Glomerular visceral epithelial cell (primary cell): ENCODE measurements at regions not wholly inside any gene's neighbourhood (a gene's known extent, or its start where the extent isn't known, plus 50 kb on each side); places are given as distances from the start of the nearest gene placed in this dataset.
"Not testable (repeated sequence)": the region's sequence is repeated elsewhere in the genome, so short reads cannot be mapped to it uniquely, and the experiment has no call there.

Experiments
- DNase-seq: peaks from one replicate; pipeline ENCODE4 v3.0.0-alpha.2; 2016; ENCODE audit errors: extremely low spot score

DNA sequence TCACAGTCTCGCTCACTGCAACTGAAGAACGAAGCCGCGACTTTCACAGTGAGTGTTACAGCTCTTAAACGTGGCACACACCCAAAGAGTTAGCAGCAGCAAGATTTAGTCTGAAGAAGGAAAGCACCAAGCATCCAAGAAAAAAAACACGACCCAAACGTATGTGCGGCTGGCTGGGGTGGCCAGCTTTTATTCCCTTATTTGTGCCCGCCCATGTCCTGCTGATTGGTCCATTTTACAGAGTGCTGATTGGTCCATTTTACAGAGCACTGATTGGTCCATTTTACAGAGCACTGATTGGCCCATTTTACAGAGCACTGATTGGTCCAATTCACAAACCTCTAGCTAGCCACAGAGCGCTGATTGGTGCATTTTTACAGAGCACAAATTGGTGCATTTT is 323.0 kb upstream of the ATP10A start:
- DNase-seq = not testable (repeated sequence)

DNA sequence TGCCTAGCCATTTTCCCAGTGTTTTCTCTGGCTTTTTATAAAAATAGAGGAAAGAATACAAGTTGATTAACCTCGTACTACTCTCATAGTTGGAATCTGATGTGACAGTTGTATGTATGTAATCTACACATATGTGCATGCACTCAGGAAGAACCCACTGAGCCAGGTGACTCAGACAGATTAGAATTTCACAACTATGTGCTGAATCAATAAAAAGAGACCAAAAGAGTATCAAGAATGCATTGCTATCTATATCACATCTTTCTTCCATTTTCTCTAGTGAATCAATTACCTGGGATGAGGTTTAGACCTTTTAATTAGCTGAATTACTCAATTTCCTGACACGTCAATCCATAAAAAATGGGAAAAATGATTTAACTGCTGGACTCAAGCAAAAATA is 319.3 kb upstream of the ATP10A start:
- no peak for DNase-seq

DNA sequence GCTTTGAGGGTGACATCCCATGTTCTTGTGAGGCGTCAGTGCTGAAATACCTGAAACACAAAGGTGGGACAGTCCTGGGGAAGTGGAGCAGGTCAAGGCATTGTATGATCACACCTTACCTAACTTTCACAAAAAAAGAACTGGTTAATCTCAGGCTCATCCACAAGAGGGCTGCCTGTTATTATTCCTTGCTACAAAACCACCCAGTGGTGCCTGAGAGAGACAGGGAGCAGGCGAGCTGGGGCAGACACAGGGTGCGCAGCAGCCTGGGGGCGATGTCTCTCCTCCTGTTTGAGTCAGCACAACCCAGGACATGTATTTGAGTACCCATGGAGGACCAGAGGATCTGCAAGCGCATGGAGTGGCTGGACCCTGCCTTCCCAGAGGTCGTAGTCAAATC is 316.8 kb upstream of the ATP10A start:
- no peak for DNase-seq

DNA sequence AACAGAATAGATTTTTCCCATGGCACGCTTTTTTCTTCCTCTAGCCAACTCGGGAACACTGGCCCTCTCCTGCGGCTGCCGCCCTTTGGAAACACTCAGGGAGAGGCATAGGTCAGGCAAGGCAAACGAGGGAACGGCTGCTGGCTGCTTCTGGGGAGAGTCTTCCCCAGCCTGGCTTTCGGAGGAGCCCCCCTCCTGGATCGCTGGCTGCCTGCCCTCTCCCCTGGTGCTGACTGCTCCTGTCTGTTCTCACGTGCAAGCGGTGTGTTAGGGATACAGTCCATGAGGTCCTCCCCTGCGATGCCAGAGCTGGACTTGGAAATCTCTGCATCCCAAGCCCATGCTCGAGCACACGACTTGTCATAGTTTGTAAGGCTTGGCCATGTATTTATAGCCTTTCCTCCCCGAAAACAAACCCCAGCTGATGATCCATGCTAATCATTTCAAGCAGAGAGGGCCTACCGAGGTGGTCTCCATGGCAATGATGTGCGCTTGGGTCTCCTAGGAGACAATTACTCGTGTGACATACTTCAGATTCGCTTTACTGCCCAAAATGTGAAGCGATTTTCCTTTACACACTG is 315.6 kb upstream of the ATP10A start:
- no peak for DNase-seq

DNA sequence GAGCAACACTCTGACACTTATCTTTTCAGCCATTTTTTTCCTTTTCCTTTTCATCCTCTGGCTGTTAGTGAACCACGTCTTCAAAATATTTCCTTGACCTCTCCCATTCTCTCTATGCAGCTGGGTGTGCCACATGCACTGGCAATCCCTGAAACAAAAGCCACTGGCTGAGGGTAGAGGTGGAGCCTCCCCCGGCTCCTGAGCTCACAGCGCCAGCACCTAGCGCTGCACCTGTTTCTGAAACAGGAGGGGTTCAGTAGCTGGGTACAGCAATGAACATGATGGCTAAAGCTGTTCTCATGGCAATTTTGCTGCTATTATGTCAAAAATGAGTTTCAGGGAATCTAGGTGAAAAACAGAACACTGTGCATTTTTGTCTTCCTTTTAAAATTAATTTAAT is 314.7 kb upstream of the ATP10A start:
- no peak for DNase-seq

DNA sequence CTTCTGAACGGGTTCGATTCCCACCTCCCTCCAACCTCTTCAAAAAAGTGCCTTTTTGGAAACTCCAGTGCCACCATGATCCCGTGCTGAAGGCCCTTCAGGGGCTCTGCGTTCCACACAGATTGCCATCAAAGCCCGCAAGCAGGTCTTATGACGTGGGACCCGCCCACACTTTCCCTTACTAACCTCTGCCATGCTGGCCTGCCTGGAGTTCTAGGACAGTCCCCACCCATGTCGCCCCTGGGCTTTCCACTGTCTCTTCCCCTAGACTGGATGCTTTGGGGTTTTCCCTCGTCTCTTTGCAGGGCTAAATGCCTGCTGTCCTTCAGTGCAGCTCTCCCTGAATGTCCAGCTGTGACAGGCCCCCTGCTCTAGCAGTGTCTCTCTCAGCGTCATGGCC is 313.7 kb upstream of the ATP10A start:
- DNase-seq = no peak

DNA sequence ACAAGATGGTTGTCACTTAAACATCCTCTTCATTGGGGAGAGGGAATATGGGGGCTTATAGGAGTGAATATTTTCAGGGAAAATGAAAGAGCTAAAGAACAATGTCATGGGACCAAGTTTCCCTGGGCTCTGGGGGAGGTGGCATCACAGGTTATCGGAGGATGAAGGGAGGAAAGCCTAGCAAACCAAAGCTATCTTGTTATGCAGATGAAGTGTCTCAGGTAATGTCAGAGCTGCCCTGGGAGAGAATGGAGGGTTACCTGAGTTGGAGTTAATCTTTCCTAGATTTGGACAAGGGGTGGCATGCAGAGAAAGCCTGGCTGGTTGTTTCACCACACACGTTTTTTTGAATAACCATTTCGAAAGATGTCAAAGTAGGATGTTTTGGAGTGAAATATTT is 308.1 kb upstream of the ATP10A start:
- no peak for DNase-seq

DNA sequence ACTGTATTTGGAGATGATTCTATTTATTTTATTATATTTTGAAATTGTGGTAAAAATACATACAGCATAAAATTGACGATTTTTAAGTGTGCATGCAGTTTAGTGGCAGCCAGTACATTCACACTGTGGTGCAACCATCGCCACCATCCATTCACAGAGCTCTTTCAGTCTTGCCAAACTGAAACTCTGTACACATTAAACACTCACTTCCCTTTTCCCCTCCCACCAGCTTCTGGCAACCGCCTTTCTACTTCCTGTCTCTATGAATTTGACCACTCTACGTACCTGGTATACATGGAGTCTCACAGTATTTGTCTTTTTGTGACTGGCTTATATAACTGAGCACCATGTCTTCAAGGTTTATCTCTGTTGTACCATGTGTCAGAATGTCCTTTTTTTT is 303.3 kb upstream of the ATP10A start:
- DNase-seq = no peak

DNA sequence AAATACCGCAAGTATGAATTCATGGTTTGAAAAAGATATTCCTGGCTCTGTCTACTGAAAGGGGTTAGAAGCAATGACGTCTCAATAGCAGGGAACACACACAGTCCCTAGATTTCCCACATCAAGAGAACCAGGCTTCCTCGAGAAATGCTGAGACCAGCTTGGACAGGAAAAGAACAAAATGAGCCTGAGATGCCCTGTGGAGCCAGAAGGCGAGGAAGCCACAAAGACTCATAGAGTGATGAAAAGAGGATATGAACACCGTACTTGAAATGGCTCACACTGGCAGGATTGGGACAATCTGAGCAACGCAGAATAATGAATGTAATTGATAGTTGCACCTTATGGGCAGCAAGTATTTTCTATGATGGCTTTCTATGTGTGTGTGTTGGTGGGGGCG is 302.4 kb upstream of the ATP10A start:
- DNase-seq = no peak

DNA sequence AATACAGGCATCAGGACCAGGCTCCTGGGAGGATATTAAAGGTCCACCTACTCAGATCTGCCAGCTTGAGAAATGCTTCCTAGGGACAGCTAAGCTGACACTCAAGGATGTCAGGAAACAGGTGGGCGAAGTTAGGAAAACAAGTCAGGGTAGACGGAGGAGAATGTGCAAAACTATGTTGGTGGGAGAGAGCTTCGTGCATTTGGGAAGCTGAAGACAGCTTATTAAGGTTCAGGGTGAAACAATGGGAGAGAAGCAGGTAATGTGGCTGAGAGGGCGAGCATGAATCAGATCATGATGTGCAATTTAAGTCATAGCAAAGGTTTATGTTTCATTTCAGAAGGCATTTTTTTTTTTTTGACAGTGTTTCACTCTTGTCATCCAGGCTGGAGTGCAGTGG is 297.2 kb upstream of the ATP10A start:
- DNase-seq = no peak

DNA sequence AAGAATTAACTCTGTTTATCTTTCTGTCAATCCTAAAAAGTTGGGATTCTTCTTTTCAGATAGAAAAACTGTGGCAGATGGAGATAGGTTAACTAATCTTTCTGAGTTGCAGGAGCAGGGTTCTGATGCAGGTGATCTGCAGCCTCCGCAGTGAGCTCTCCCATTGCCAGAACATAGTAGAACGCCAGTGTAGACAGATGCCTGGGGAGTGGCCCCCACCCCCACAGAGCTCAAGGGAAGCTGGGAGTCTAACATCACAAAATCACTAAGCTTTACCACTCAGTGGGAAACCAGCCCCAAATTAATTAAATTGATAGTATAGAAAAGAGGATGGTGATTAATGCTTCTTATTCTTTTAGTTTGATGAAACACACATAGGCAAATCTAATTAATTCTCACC is 295.0 kb upstream of the ATP10A start:
- no peak for DNase-seq

DNA sequence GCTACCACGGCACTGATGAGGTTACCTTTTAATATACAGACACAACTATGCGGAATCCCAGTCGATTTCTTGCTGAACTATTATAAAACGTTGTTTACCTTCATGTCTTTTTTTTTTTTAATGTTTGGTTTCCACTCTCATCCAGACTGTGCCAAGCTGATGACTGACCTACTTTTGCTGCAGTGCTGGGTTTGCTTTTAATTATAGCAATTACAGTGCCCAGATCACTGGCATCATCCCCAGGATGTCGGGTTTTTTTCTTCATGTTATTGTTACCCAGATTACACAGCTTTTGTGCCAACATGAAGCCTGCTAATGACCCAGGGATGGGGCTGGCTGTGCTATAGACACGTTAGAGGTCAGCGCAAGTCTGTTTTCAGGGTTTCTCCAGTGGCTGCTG is 294.0 kb upstream of the ATP10A start:
- DNase-seq = no peak

DNA sequence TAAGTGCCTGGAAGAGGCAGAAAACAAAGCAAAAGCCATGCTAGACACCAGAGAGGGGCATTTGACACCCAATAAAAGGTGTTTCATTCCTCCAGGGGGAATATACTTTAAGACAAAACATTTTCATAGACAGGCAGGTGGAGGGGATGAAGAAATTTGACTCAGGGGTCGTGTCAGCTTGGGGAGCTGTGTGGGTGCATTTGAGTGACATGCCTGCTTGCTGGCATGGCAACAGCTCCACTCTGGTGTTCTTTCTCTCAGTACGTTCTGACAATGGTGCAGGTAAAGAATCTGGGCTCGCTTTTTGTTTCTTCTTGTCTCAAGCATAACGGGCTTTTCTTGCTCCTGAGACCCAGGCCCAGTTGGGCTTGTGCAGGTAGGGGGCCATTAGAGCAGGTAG is 292.9 kb upstream of the ATP10A start:
- no peak for DNase-seq

DNA sequence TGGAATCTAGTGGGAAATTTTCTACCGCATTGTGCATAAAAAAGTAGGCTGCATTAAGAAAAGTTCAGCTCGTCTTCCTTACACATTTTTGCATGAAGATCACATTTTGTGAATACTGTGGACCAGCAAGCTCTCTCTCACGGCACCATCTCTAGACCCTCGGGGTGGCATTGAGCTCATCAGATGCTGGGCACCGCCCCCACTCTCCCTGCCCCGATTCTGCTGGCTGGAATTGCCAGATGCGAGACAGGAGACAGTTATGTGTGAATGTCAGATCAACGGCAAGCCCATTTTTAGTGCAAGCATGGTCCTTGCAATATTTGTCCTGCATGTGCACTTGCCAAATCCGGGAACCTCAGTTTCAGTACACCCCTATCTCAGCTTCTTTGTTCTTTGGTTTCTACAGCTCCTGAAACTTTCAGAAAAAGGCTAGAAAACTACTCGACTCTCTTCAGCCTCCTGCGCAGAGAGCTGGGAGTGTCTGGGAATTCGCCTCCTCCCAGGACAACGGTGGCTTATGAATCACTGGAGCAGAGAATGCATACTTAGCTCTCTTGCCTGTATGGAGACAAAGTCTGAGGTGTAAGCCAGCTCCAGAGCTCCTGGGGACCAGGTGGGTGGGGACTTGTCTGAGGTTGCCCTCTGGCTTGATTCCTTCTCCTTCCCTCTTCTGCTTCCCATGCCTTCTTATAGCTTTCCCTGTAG is 285.2 kb upstream of the ATP10A start:
- no peak for DNase-seq

DNA sequence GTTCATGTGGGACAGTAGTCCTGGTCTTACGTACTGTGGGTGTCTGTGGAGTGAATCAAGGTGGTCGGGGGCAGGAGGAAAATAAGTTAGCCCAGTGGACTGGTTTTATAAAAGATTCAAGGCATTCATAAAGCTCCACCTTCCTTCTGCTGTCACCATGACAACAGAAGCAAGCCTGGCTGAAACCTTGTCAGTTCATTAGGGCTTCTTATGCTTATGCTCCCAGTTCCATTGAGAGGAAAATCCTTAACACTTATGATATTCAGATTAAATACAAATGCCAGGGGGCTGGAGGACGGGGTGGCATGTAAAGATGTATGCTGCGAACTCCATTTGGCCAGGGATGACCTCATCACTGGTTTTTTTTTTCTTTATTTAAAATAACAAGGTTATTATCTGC is 283.1 kb upstream of the ATP10A start:
- no peak for DNase-seq

DNA sequence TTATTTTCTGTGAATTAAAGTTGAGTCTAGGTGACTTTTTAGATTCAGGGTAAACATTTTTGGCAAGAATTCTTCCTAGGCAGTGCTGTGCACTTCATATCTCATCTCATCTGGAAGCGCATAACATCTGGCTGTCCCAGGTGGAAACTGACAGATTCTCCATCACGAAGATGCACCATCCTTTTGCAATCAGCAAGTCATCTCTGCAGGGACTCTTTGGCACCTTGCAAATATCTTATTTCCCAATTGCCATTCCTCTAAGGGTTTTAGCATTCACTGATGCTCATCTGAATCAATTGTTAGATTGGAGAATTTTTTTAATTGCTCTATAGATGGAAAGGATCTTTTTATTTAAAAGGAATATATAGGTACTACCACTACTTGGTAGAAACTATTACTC is 282.7 kb upstream of the ATP10A start:
- no peak for DNase-seq

DNA sequence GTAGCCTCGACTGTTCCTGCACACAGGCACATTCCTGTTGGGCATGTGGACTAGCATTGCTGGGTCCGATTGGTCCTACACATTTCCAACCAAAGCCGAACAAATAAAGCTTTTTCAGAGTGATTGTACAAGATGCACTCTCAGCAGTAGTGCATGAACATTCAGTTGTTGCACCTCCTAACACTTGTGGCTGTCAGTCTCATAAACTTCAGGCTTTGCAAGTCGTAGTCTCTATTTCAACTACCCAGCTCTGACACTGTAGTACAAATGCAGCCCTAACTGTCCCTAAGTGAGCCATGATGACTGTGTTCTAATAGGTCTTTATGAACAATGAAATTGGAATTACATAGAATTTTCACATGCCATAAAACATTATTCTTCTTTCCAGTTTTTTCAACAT is 281.7 kb upstream of the ATP10A start:
- no peak for DNase-seq

DNA sequence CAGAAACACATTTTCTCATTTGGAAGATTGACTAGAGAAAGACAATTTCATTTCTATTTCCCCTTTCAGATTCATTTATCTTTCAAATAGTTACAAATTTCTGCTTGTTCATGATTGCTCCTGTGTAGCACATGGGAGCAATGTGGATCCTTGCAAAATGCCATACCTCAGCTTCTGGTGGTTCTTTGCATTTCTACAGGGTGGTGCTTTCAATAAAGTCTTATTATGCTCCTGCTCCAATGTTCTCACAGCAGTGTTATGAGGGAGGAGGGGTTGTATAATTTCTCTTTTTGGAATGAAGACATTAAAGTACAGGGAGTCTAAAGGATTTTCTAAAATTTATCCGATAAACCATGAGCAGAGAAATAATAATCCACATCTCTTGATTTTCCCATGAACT is 280.1 kb upstream of the ATP10A start:
- DNase-seq = no peak

DNA sequence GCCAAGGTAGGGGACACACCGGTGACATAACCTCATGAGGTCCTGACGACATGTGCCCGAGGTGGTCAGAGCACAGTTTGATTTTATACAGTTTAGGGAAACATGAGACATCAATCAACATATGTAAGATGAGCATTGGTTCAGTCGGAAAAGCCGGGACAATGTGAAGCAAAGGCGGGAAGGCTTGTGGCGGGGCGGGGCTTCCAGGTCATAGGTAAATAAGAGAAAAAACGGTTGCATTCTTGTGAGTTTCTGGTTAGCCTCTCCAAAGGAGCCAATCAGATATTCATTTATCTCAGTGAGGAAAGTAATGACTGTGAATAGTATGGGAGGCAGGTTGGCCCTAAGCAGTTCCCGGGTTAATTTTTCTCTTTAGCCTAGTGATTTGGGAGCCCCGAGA is 271.7 kb upstream of the ATP10A start:
- DNase-seq = no peak

DNA sequence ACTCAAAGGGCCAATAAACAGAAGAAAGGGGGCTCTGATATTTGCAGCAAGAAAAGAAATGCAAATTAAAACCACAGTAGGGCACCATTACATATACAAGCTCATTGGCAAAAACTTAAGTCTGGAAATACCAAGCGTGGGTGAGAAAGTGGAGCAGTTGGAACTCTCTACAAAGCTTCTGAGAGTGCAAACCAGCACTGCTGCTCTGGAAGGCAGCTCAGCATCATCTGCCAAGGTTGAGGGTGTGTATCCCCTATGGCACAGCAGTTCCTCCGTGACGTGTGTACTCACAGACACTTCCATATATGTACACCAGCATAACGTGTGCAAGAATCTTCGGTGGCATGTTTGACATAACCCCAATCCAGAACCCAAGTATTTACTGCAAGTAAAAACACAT is 271.0 kb upstream of the ATP10A start:
- DNase-seq = no peak

DNA sequence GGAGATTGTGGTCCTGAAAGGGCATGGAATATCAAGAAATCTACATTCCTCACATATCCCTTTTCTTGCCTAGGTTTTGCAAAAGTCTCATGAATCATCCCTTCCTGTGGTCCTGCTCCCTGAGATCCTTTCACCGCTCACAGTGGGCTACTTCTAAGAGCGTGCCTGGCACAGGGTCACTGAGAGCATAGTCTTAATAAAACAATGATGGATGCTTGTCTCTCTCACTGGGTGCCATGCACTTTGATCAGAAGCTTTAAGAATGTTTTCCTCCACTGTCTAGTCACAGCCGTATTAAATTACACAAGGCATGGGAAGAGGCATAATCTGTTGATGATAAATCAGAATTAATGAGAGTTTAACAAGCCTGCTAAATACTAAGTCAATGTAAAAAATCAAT is 269.7 kb upstream of the ATP10A start:
- DNase-seq = no peak

DNA sequence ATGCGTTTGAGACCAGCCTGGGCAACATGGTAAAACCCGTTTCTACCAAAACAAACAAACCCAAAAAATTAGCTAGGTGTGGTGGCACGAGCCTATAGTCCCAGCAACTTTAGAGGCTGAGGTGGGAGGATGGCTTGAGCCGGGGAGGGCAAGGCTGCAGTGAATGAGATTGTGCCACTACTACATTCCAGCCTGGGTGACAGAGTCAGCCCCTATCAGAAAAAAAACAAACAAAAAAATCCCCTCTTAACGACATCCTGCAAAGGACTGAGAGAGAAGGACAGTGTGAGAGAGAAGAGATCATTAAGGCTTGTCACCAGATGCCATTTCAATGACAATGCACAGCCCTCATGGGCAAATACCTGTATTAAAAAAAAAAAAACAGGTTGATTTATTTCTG is 266.7 kb upstream of the ATP10A start:
- no peak for DNase-seq

DNA sequence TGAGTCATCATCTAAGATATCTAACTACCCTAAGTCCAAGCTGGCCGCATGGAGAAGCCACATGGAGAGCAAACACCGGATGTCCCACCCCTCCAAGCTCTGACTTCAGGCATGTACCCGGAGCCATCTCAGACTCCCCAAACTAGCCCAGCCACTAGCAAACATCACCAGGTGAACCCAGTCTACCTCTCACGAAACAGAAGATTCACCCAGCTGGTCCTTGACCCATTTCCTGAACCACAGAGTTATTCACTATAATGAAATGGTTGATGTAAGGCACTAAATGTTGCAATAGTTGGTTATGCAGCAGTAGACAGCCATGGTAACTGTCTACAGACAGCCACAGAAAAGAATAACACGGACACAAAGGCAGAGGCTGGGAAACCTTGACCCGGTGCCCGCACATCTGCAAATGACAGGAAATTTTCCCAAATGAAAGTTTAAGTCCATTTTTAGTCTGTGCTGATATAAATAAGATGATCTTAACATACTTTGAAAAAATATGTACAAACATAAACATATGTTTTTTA is 265.5 kb upstream of the ATP10A start:
- no peak for DNase-seq

DNA sequence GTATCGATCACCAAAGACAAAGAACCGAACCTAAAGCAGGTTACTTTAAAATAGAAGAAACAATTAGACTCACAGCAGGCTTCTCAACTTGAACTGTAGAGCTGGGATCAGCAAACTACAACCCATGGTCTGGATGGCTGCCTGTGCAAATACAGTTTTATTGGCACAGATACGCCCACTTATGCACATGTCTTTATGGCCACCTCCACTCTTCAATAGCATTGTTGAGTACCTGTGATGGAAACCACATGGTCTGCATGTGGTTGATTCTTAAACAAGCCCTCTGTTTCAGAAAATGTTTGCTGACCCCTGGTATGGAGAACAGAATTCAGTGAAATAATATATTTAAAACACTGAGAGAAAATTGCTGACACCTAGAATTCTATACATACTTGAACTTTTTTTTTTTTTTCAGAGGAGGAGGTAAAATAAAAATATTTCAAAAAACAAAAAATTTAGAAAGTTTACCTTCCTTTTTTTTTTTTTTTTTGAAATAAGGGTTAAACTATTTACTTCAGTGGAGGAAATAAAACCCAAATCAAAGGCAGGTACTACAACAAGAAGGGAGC is 263.8 kb upstream of the ATP10A start:
- DNase-seq = no peak
